ENCODE measurements at regions not wholly inside any gene's neighbourhood (a gene's known extent, or its start where the extent isn't known, plus 50 kb on each side); places are given as distances from the start of the nearest gene placed in this dataset.
"Not testable (repeated sequence)": the region's sequence is repeated elsewhere in the genome, so short reads cannot be mapped to it uniquely, and the experiment has no call there.

- DNase-seq, result no peak
Observed at GRCh38 chr5:15012061-15012460, 140.5 kb upstream of the ANKH start.

DNA sequence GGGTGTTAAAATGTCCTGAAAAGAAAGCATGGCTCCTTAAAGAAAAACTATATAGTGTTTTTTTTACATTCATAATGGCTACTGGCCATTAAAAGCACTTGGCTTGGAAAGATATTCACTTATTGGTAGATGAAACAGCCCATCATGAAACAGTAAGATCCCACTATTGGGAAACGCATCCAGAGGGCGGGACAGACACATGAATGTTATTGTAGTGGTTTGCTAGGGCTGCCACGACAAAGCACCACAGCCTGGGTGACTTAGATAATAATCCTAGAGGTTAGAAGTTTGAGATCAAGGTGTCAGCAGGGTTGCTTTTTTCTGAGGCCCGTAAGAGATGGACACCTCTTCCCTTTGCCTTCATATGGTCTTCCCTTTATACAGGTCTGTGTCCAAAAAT lies 139.4 kb upstream of the ANKH start:
- DNase-seq, result no peak

- no peak for DNase-seq
Observed at GRCh38 chr5:15009420-15009819, 137.8 kb upstream of the ANKH start.

DNA sequence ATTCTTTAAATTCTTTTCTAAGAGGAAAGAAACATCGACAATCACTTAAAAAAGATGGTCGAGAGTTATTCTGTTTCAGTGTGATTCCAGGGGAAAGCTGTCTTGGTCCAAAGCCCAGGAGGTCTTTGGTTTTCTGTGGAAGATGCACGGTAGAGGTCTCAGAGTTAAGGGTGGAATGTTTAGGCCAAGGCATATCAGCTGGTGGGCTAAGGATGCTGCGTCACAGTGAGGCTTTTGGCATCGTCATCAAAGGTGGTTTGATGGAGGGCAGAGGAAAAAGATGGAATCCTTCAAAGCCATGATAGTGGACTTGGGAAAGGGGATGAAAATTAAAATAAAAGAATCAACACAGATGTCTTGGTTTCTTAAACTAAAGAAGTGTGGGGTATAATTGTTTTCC lies 137.3 kb upstream of the ANKH start:
- no peak for DNase-seq

- no peak for DNase-seq
Observed at GRCh38 chr5:15008476-15008875, 136.9 kb upstream of the ANKH start.

DNA sequence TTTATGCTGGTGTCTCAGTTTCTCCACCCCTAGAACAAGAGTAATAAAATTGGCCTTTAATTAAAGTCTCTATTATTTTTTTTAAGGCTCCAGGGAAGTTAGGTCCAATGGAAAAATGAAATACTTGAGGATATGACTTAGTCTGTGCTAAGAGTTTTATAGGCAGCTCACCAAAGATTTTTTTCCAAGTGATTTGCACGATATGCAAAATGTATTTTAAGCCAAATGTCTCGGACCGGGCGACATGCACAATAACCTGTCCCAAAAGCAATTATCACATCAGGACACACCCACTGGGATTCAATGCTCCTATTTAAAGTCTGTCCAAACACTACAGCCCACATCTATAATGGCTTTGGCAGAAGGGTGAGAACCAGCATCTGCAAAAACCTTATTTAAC lies 136.1 kb upstream of the ANKH start:
- no peak for DNase-seq

GRCh38 chr5:15004506-15004905 lies 132.9 kb upstream of the ANKH start:
- no peak for DNase-seq

DNA sequence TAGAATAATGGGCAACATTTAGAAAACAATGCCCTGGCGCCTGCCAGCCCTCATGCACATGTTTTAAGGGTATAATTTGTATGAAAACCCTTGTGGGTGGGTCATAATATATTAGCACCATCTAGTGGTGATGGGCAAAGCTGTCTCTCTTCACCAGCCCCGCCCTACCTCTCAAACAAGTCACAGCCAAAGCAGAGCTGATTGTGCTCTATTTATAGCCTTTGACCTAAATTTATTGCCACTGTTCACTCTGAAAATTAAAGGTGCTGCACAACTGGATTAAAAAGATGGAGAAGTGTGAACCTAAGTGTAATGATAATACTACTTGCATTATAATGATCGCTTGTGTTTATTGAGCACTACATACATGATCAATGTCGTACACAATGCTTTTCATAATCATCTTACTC lies 131.9 kb upstream of the ANKH start:
- DNase-seq, result peak; percentile 57

GRCh38 chr5:15002791-15003190 lies 131.2 kb upstream of the ANKH start:
- no peak for DNase-seq

GRCh38 chr5:15002173-15002572 lies 130.6 kb upstream of the ANKH start:
- no peak for DNase-seq

DNA sequence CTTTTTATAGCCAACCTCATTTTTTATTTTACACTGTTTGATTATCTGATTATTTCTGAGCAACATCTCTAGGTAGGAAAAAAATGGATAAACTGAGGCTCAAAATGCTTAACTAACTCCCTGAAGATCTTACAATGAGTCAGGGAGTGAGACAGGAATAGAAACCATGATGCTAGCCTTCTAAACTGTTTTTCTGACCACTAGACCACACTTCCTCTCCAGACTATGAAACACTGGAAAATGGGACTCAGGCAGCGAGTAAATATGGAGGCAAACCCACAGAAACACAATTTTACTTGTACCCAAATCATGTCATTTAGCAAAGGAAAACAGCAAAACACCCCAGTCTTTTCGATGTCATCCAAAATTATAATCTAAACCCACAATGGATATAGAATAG lies 129.9 kb upstream of the ANKH start:
- no peak for DNase-seq

DNA sequence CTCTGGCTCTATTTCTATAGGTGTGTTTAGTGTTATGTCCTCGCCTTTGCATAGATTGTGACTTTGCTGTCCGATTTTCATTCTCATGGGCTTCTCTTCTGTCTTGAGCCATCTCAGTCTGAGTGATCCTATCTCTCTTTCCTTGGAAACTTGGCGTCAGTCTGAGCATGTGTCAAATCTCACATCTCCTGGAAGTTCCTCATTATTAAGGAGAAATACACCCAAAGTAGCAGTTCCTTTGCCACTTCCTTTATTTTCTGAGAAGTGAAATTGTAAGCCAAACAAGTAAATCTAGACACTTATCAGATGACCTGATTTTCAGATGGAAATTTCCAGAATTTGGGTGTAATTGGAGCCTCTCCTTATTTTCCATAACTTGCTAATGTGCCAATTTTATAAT lies 126.9 kb upstream of the ANKH start:
- no peak for DNase-seq

- no peak for DNase-seq
Observed at GRCh38 chr5:14996997-14997396, 125.4 kb upstream of the ANKH start.

DNA sequence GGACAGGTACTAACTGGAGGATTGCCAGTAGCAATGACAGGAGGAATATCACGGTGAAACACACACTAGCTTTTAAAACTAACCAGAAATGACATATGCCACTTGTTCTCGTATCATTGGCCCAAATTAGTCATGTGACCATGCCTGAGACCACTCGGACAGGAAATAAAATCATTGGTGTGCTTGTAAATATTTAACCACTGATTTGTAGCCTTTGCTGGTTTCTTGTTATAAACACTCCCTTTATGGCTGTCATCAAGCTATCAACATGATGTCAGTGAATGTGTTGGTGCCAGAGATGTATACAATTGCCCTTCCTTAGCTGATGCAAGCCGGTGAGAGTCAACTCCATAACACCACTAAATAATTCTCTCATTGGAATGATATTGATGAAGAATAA lies 123.7 kb upstream of the ANKH start:
- DNase-seq, result no peak

DNA sequence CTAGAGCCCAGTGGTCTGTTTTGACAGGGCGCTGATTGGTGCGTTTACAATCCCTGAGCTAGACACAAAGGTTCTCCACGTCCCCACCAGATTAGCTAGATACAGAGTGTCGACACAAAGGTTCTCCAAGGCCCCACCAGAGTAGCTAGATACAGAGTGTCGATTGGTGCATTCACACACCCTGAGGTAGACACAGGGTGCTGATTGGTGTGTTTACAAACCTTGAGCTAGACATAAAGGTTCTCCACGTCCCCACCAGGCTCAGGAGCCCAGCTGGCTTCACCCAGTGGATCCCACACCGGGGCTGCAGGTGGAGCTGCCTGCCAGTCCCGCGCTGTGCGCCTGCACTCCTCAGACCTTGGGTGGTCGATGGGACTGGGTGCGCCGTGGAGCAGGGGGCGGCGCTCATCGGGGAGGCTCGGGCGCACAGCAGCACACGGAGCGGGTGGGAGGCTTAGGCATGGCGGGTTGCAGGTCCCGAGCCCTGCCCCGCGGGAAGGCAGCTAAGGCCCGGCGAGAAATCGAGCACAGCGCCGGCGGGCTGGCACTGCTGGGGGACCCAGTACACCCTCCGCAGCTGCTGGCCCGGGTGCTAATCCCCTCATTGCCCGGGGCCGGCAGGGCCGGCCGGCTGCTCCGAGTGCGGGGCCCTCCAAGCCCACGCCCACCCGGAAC lies 122.0 kb upstream of the ANKH start:
- not testable (repeated sequence) for DNase-seq

DNA sequence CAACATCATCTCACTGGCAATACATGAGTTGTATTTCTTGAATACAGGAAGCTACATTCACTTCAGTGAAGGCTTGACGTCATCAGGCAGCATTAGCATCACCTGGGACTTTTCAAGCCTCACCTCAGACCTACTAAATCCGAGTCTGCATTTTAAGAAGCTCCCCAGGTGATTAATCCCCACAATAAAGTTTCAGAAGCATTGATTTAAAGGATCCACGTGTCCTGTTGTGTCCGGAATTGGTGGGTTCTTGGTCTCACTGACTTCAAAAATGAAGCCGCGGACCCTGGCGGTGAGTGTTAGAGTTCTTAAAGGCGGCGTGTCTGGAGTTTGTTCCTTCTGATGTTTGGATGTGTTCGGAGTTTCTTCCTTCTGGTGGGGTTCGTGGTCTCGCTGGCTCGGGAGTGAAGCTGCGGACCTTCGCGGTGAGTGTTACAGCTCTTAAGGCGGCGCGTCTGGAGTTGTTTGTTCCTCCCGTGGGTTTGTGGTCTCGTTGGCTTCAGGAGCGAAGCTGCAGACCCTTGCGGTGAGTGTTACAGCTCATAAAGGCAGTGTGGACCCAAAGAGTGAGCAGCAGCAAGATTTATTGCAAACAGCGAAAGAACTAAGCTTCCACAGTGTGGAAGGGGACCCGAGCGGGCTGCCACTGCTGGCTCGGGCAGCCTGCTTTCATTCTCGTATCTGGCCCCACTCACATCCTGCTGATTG lies 121.3 kb upstream of the ANKH start:
- DNase-seq, result peak; percentile 48

DNA sequence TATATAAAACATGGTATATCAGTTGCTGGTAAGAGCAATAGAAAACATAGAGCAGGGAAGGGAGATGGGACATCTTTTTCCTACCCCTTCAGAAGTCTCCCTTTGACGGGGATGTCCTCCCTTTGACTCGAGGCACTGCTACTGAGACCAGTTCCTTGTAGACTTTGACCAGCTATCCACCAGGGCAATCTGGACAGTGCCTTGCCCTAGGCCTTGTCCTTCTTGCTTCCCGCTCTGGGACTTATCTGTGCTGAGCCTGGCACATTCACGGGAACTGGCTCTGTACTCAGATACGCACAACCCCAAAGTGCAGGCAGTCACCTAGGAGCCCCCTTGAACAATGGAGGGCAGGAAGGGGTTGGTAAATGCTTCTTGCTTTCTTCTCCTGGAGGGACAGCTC lies 116.6 kb upstream of the ANKH start:
- DNase-seq, result no peak

- no peak for DNase-seq
Observed at GRCh38 chr5:14986413-14986812, 114.8 kb upstream of the ANKH start.

DNA sequence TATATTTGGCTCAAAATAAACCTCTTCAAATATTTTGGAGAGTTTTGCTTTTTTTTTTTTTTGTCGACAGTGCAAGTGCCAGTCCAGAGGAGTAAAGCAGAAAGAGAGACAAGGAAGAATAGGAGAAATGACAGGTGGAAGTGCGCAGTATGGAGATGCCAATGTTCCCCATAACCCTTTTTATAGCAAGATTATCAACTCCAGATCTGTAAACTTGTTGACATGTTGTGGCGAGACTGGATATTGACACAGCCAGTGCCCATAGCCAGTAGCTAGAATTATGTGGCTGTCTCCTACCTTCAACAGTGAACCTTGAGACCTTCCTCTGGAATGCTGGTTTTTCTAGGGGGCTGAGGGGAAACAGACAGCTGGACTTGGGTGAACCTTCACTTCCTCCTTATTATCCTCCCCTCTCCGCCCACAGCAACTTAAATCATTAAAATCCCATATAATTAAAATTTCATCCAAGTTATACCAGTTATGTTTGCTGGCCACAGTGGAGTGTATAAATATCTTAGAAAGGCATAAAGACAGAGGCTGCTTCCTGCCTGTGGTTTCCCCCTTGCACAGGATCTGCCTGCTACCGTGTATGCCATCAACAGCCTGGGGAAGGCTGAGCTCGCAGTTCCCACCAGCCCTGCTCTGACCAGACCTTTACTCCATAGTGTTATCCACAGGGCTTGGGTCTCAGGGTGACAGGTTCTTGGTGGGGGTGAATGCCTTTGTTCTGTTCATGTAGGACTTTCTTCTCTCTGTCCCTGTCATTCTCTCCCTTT lies 112.3 kb upstream of the ANKH start:
- DNase-seq, result no peak

DNA sequence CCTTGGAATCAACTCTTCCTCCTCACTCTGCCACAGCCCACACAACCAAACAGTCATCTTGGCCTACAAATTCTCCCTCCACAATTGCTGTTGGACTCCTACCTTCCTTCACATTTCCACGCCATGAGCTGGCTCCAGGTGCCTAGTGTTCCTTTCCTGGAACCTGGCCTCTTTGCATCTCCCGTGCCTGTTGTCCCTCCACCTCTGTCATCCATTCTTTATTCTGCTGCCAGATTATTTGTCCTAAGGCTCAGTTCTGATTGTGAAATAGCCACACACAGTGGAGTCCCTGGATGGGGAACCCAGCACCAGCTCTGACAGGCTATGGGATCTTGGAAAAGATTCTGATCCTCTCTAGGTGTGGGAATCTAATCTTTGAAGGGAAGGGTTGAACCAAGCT lies 109.1 kb upstream of the ANKH start:
- DNase-seq, result no peak

DNA sequence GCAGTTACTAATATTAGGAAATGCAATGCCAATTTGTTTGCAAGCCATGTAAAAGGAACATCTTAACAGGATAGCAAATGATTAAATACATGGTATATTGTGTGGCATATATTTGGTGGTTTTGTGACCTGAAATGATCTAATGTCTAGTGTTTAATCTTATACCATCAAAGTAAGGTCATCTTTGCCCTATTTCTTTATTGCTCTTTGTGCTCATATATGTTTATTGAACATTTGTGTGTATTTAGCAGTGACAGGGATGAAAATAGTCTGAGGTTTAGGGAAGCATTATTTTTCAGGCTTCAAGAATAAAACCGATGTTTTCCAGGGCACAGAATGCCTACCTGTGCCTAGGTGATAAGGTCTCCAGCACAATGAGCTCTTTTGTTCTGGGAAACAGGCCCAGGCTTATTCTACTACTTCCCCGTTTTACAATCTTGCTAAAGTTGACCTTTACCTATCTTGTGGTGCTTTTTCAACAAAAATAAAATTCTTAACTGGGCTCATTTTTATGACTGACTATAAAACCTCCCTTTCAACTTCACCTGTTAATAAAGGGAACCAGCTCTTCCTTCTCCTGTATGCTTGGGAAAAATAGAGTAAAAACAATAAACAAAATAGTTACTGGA lies 105.6 kb upstream of the ANKH start:
- no peak for DNase-seq

GRCh38 chr5:14976486-14976885 lies 104.9 kb upstream of the ANKH start:
- DNase-seq, result no peak

DNA sequence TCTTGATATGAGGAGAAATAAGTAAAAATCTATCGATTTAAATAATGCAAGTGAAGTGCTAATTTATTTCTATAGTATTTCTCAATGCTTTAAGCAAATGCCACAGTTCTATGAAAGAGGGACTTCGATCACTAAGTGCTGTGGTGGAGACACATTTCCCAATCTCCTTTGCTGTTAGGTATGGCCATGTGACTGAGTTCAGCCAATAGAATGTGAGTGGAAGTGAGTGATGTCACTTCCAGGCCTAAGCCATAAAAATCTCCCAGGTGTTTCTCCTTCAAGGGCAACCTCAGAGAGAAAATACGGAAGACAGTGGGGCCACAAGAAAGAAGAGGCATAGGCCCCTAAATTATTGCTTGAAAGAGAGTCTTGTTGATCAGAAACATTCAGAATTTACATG lies 100.3 kb upstream of the ANKH start:
- no peak for DNase-seq

GRCh38 chr5:14968796-14969195 lies 97.2 kb upstream of the ANKH start:
- no peak for DNase-seq
